DOHH2 (cell line): ENCODE measurements at regions not wholly inside any gene's neighbourhood (a gene's known extent, or its start where the extent isn't known, plus 50 kb on each side); places are given as distances from the start of the nearest gene placed in this dataset.

Source experiments
- EZH2phosphoT487 ChIP-seq: fragments of 200-600 bp; sonication (generic); IDR thresholded peaks from 2 replicates; pipeline ENCODE4 v1.6.1; 2017; ENCODE audit warnings: borderline replicate concordance, mild to moderate bottlenecking, antibody characterized with exemption, low read length, moderate library complexity, mixed read lengths
- TF ChIP-seq, protein P1 (sequence below): fragments of 200-600 bp; sonication (generic); IDR thresholded peaks from one replicate; pipeline ENCODE4 v1.5.1; 2014; ENCODE audit warnings: antibody characterized with exemption, mild to moderate bottlenecking, low read depth, low read length; ENCODE audit not compliant: poor library complexity, severe bottlenecking

DNA sequence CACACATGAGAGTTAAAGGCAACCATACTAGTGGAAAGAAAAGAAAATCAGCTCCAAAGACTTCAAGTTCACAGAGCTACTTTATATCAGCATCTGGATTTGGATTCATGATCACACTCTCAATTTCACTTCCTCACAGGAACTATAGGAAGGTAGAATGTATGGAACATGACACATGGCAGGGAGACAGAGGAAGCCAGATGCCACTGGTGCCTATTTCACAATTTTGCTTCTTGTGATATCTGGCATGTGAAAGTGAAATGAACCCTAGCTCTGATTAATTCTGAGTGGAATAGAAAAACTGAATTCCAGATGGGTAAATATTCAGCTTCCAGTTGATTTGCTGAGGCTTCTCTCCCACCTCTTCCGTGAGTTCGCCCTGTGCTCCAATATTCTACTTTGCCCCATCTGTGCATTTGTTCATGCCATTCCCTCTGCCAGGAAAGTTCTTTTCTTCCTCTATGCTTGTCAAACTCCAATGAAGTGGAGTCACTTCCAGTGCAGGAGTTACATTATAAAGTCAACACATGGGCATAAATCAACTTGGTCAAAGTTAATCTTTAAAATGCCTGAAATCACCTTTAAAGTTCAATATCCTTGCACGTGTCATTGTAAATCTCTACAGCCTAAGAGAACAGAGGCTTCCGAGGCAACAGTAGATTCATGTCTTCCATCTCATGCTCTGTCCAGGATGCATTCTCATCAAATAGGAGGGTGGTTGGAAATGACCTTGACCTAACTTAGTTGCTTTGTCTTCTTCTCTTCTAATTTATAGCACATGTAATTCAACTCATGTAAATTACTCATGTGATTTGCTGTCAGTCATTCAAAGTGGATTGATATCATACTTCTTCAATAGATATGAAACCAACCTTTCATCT lies 275.3 kb downstream of the HIVEP2 start:
- TF ChIP-seq, protein P1, sequence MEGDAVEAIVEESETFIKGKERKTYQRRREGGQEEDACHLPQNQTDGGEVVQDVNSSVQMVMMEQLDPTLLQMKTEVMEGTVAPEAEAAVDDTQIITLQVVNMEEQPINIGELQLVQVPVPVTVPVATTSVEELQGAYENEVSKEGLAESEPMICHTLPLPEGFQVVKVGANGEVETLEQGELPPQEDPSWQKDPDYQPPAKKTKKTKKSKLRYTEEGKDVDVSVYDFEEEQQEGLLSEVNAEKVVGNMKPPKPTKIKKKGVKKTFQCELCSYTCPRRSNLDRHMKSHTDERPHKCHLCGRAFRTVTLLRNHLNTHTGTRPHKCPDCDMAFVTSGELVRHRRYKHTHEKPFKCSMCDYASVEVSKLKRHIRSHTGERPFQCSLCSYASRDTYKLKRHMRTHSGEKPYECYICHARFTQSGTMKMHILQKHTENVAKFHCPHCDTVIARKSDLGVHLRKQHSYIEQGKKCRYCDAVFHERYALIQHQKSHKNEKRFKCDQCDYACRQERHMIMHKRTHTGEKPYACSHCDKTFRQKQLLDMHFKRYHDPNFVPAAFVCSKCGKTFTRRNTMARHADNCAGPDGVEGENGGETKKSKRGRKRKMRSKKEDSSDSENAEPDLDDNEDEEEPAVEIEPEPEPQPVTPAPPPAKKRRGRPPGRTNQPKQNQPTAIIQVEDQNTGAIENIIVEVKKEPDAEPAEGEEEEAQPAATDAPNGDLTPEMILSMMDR, result no peak
- TF ChIP-seq EZH2phosphoT487, result no peak
